ENCODE measurements at regions not wholly inside any gene's neighbourhood (a gene's known extent, or its start where the extent isn't known, plus 50 kb on each side); places are given as distances from the start of the nearest gene placed in this dataset.

- peaks cover 0 to 3% (median 0%) of the 10 kb centered on the region in 3 donors for H3K9me3 ChIP-seq (ENCODE audit: control extremely low read depth in 1 of 3, control insufficient read depth in 2 of 3, insufficient read depth in 1 of 3, low read length in 2 of 3)
- peaks cover 0 to 3% (median 0%) of the 10 kb centered on the region in 4 experiments for H3K27me3 ChIP-seq (replicated peaks in 1 of 4; ENCODE audit: control extremely low read depth in 1 of 4, control insufficient read depth in 3 of 4, insufficient read depth in 4 of 4, low read length in 3 of 4)
- Mint-ChIP-seq H3K9me3 (ENCODE audit: insufficient read depth) (peaks cover 9% of the 10 kb centered on the region), H3K27ac (no peak overlapping the region), H3K4me1 (no peaks in the 10 kb centered on the region), H3K4me3 (no peak overlapping the region), H3K27me3 (peaks cover 6% of the 10 kb centered on the region)
- H2AFZ ChIP-seq (ENCODE audit: insufficient read depth, low read depth, low read length, poor library complexity, severe bottlenecking) = no peak overlapping the region
- H3K36me3 ChIP-seq (replicated peaks in 1 of 2; ENCODE audit: control extremely low read depth in 1 of 2, control insufficient read depth in 1 of 2, extremely low read depth in 1 of 2, insufficient read depth in 2 of 2, low read length in 1 of 2) = no peaks in the 10 kb centered on the region
- intact Hi-C loops (cut with micrococcal nuclease) = no loop called here
- H3K4me3 ChIP-seq (ENCODE audit: control extremely low read depth in 1 of 5, extremely low read depth in 1 of 5, insufficient read depth in 1 of 5, low read depth in 2 of 5, low read length in 4 of 5) = no peak overlapping the region
- TF ChIP-seq CTCF (IDR thresholded peaks at IDR 0.05) (no peak), EZH2 (IDR thresholded peaks at IDR 0.05; ENCODE audit: borderline replicate concordance, insufficient read depth, low read depth, low read length, poor library complexity, severe bottlenecking) (no peak)
- ATAC-seq (ENCODE audit: low read depth) = no peak
- ChIA-PET CTCF (no interaction called here), POLR2A (no interaction called here)
- no peak overlapping the region for H3K27ac ChIP-seq (ENCODE audit: low read length in 2 of 2)
- no peaks in the 10 kb centered on the region for H3K79me2 ChIP-seq (ENCODE audit: control insufficient read depth, insufficient read depth, low read length)
- WGBS (ENCODE audit: insufficient coverage) = 94% methylated on average over 3 of the region's 7 CpGs
- no peak overlapping the region for H3K4me2 ChIP-seq (replicated peaks; ENCODE audit: low read depth, low read length, poor library complexity, severe bottlenecking)
- DNase-seq = no peak
- no peaks in the 10 kb centered on the region for H4K20me1 ChIP-seq (ENCODE audit: control insufficient read depth, insufficient read depth, low read length, poor library complexity, severe bottlenecking)
- no peak overlapping the region for H3K9ac ChIP-seq (ENCODE audit: low read length)
- no peaks in the 10 kb centered on the region for H3K4me1 ChIP-seq (ENCODE audit: control insufficient read depth in 2 of 2, insufficient read depth in 2 of 2, low read length in 2 of 2)
These were observed 111.7 kb upstream of the SIX3 start for GRCh38 chr2:44829771-44830170.

- CTCF ChIA-PET = no interaction called here
These were observed 108.1 kb upstream of the SIX3 start for GRCh38 chr2:44833171-44834069.

More at GRCh38 chr2:44833171-44834069, 108.1 kb upstream of the SIX3 start:
- DNase-seq (no peak), ATAC-seq (ENCODE audit: low read depth) (no peak)
- no peak overlapping the region for H3K27ac Mint-ChIP-seq
- peaks cover 9% of the 10 kb centered on the region for H3K9me3 Mint-ChIP-seq (ENCODE audit: insufficient read depth)
- intact Hi-C loops (cut with micrococcal nuclease) = loop anchor here (2.0 kb wide), 1 partner anchor 23 kb away; no protein-coding TSS in a partner anchor
- TF ChIP-seq CTCF (IDR thresholded peaks at IDR 0.05) = no peak
- no peak for TF ChIP-seq EZH2 (IDR thresholded peaks at IDR 0.05; ENCODE audit: borderline replicate concordance, insufficient read depth, low read depth, low read length, poor library complexity, severe bottlenecking)
- no peak overlapping the region for H3K4me3 Mint-ChIP-seq
- H4K20me1 ChIP-seq (ENCODE audit: control insufficient read depth, insufficient read depth, low read length, poor library complexity, severe bottlenecking) = no peaks in the 10 kb centered on the region
- no peak overlapping the region for H2AFZ ChIP-seq (ENCODE audit: insufficient read depth, low read depth, low read length, poor library complexity, severe bottlenecking)
- no peak overlapping the region for H3K4me3 ChIP-seq (ENCODE audit: control extremely low read depth in 1 of 5, extremely low read depth in 1 of 5, insufficient read depth in 1 of 5, low read depth in 2 of 5, low read length in 4 of 5)
- no peaks in the 10 kb centered on the region for H3K36me3 ChIP-seq (replicated peaks in 1 of 2; ENCODE audit: control extremely low read depth in 1 of 2, control insufficient read depth in 1 of 2, extremely low read depth in 1 of 2, insufficient read depth in 2 of 2, low read length in 1 of 2)
- H3K9ac ChIP-seq (ENCODE audit: low read length) = no peak overlapping the region
- H3K4me1 Mint-ChIP-seq = no peaks in the 10 kb centered on the region
- H3K79me2 ChIP-seq (ENCODE audit: control insufficient read depth, insufficient read depth, low read length) = no peaks in the 10 kb centered on the region
- 62% methylated on average over 5 of the region's 6 CpGs for WGBS (ENCODE audit: insufficient coverage)
- H3K9me3 ChIP-seq (ENCODE audit: control extremely low read depth in 1 of 3, control insufficient read depth in 2 of 3, insufficient read depth in 1 of 3, low read length in 2 of 3) = peaks cover 0 to 6% (median 0%) of the 10 kb centered on the region in 3 donors
- no peaks in the 10 kb centered on the region for H3K4me1 ChIP-seq (ENCODE audit: control insufficient read depth in 2 of 2, insufficient read depth in 2 of 2, low read length in 2 of 2)
- peaks cover 6% of the 10 kb centered on the region for H3K27me3 Mint-ChIP-seq
- H3K27me3 ChIP-seq (replicated peaks in 1 of 4; ENCODE audit: control extremely low read depth in 1 of 4, control insufficient read depth in 3 of 4, insufficient read depth in 4 of 4, low read length in 3 of 4) = peaks cover 0 to 3% (median 0%) of the 10 kb centered on the region in 4 experiments
- POLR2A ChIA-PET = no interaction called here
- H3K27ac ChIP-seq (ENCODE audit: low read length in 2 of 2) = no peak overlapping the region
- H3K4me2 ChIP-seq (replicated peaks; ENCODE audit: low read depth, low read length, poor library complexity, severe bottlenecking) = no peak overlapping the region

All from B cell (primary cell).